HepG2 (cell line): ENCODE measurements at regions not wholly inside any gene's neighbourhood (a gene's known extent, or its start where the extent isn't known, plus 50 kb on each side); places are given as distances from the start of the nearest gene placed in this dataset.

Experiments used
- ATAC-seq: fragments of 200-7000 bp; cut with Tn5 transposase; 3 replicates; pipeline ENCODE4 v1.9.1; 2020; ENCODE audit warnings: mild to moderate bottlenecking, moderate library complexity
- BruUV-seq: library from RNA; stranded (reverse); fragments of 400-500 nt; replicated peaks from 2 replicates; lab custom pipeline; 2021; lab: Mats Ljungman, UMichigan
- CTCF ChIA-PET: fragments of 300-600 bp; formaldehyde crosslinking; extraction: SDS; loops from one replicate; lab custom pipeline; 2021; ENCODE audit warnings: low total read pairs, inconsistent platforms, low intra/inter-chr PET ratio; lab: Yijun Ruan, JAX
- POLR2A ChIA-PET: fragments of 350-600 bp; sonication (Branson Sonifier 250); formaldehyde crosslinking; loops from one replicate; lab custom pipeline; 2020; ENCODE audit warnings: antibody characterized with exemption, inconsistent platforms; lab: Yijun Ruan, JAX
- DNase-seq: peaks from one replicate; pipeline ENCODE4 v3.0.0-alpha.2; 2015; ENCODE audit warnings: low spot score
- FAIRE-seq: peaks from 3 replicates; lab custom pipeline; 2011; peaks lifted over from hg19 to GRCh38; lab: Jason Lieb, UNC
- H2AFZ ChIP-seq: one replicate; pipeline ENCODE4 v1.6.1; 2011; ENCODE audit warnings: low read length, inconsistent platforms
- H3K27ac ChIP-seq: fragments of 300-600 bp; 3 replicates; pipeline ENCODE4 v1.8.0; 2011; ENCODE audit warnings: mixed run types, mild to moderate bottlenecking, mixed read lengths, low read length, inconsistent platforms; ENCODE audit not compliant: insufficient read depth; ENCODE audit errors: extremely low read length
- H3K27me3 ChIP-seq, 2 experiments: fragments of 200-600 bp in 1 of 2; 2 replicates in 1 of 2; 3 replicates in 1 of 2; pipeline versions ENCODE4 v1.6.0 to v1.8.0; 2011; ENCODE audit warnings: low read length in 2 of 2, mild to moderate bottlenecking in 2 of 2, moderate library complexity in 2 of 2, inconsistent platforms in 1 of 2; ENCODE audit not compliant: insufficient read depth in 2 of 2, control insufficient read depth in 1 of 2
- H3K36me3 ChIP-seq, 2 experiments: fragments of 200-600 bp in 1 of 2; replicated peaks in 1 of 2; 2 replicates in 1 of 2; 3 replicates in 1 of 2; pipeline versions ENCODE4 v1.5.1 to v1.8.0; 2011; ENCODE audit warnings: low read length in 2 of 2, inconsistent platforms in 1 of 2; ENCODE audit not compliant: insufficient read depth in 2 of 2, control insufficient read depth in 1 of 2
- H3K4me1 ChIP-seq: 2 replicates; pipeline ENCODE4 v1.5.1; 2012; ENCODE audit warnings: low read length, inconsistent platforms; ENCODE audit not compliant: insufficient read depth
- H3K4me2 ChIP-seq: 2 replicates; pipeline ENCODE4 v1.6.0; 2011; ENCODE audit warnings: low read depth, low read length, inconsistent platforms
- H3K4me3 ChIP-seq, 3 experiments: fragments of 200-600 bp in 1 of 3; sonication (generic), shearing (Covaris generic) in 1 of 3; replicated peaks in 1 of 3; 2 replicates each; pipeline ENCODE4 v1.5.1; 2011 to 2016; ENCODE audit warnings: low read length in 3 of 3, inconsistent platforms in 2 of 3, low read depth in 2 of 3, mild to moderate bottlenecking in 2 of 3, control low read depth in 1 of 3, mixed read lengths in 1 of 3; ENCODE audit not compliant: insufficient read depth in 1 of 3
- H3K79me2 ChIP-seq: one replicate; pipeline ENCODE4 v1.6.1; 2011; ENCODE audit warnings: low read length, inconsistent platforms; ENCODE audit not compliant: insufficient read depth
- H3K9ac ChIP-seq: 2 replicates; pipeline ENCODE4 v1.6.0; 2011; ENCODE audit warnings: mild to moderate bottlenecking, low read depth, low read length, inconsistent platforms; ENCODE audit not compliant: insufficient read depth
- H3K9me3 ChIP-seq: 2 replicates; pipeline ENCODE4 v1.5.1; 2012; ENCODE audit warnings: mild to moderate bottlenecking, low read length
- H4K20me1 ChIP-seq: 2 replicates; pipeline ENCODE4 v1.6.0; 2011; ENCODE audit warnings: inconsistent platforms, mild to moderate bottlenecking, low read length, moderate library complexity; ENCODE audit not compliant: insufficient read depth
- HBP1 ChIP-seq: IDR thresholded peaks from 2 replicates; pipeline ENCODE4 v1.6.1; 2016; ENCODE audit warnings: low read depth, control low read depth
- WIZ ChIP-seq: sonication (generic); formaldehyde crosslinking; IDR thresholded peaks from 2 replicates; pipeline ENCODE4 v1.5.1; 2020; ENCODE audit warnings: mild to moderate bottlenecking, missing genetic modification reagents
- ZHX2 ChIP-seq, 2 experiments: sonication (generic) in 1 of 2; formaldehyde crosslinking in 1 of 2; IDR thresholded peaks; 2 replicates each; pipeline versions ENCODE4 v1.6.1 to v1.9.0; 2014 to 2022; ENCODE audit warnings: antibody characterized with exemption in 1 of 2, borderline replicate concordance in 1 of 2, inconsistent platforms in 1 of 2, low read depth in 1 of 2, missing genetic modification reagents in 1 of 2
- WGBS: methylation state at CpG from one replicate; pipeline ENCODE4 v1.1.6; 2017; ENCODE audit warnings: low lambda C conversion rate; 5-methylcytosine and 5-hydroxymethylcytosine counted together
- in situ Hi-C: cut with HindIII; loops from 2 replicates; pipeline ENCODE4 v1.10.0; 2017; ENCODE audit warnings: low pct_unique_long_range_greater_than_20kb; ENCODE audit not compliant: extremely low pct_ligation_motif_present
- intact Hi-C: fragments of 100-400 bp; cut with micrococcal nuclease; formaldehyde crosslinking; loops from one replicate; pipeline ENCODE4 v1.10.0; 2022; ENCODE audit not compliant: unreplicated experiment

GRCh38 chr15:79543097-79543496, 111.0 kb downstream of the MINAR1 start:
- no peak for TF ChIP-seq WIZ (CRISPR knock-in tag)
- no peaks in the 10 kb centered on the region; a peak in 1 of 5 replicates for H3K27me3 ChIP-seq
- ChIA-PET POLR2A (no interaction called here), CTCF (no interaction called here)
- ATAC-seq (peak; percentile 51; the same call in 1 of the 3 replicates), FAIRE-seq (no peak), DNase-seq (no peak)
- no peaks in the 10 kb centered on the region for H3K79me2 ChIP-seq
- no peaks in the 10 kb centered on the region for H4K20me1 ChIP-seq
- BruUV-seq, result no TSS peak
- H3K9ac ChIP-seq, result no peak overlapping the region
- no peak overlapping the region for H3K27ac ChIP-seq
- H3K36me3 ChIP-seq, result no peaks in the 10 kb centered on the region
- no peaks in the 10 kb centered on the region for H3K9me3 ChIP-seq
- no peak overlapping the region for H3K4me3 ChIP-seq
- in situ Hi-C loops, result no loop called here
- no peaks in the 10 kb centered on the region for H3K4me1 ChIP-seq
- intact Hi-C loops, result no loop called here
- no peak overlapping the region for H3K4me2 ChIP-seq
- H2AFZ ChIP-seq, result no peak overlapping the region

GRCh38 chr15:79549196-79549595, 117.1 kb downstream of the MINAR1 start:
- H3K79me2 ChIP-seq, result no peaks in the 10 kb centered on the region
- H3K9ac ChIP-seq, result no peak overlapping the region
- ChIA-PET POLR2A (no interaction called here), CTCF (no interaction called here)
- peaks cover 0 to 2% of the 10 kb centered on the region in 2 experiments; a peak in 1 of 5 replicates for H3K27me3 ChIP-seq
- H3K27ac ChIP-seq, result no peak overlapping the region
- DNase-seq (no peak), ATAC-seq (no peak), FAIRE-seq (no peak)
- intact Hi-C loops, result no loop called here
- no TSS peak for BruUV-seq
- H4K20me1 ChIP-seq, result no peaks in the 10 kb centered on the region
- no peaks in the 10 kb centered on the region for H3K9me3 ChIP-seq
- in situ Hi-C loops, result no loop called here
- no peak overlapping the region for H3K4me3 ChIP-seq
- no peak overlapping the region for H2AFZ ChIP-seq
- H3K36me3 ChIP-seq, result no peaks in the 10 kb centered on the region
- TF ChIP-seq HBP1 (CRISPR knock-in tag) (no peak), ZHX2 (IDR thresholded peaks at IDR 0.05; ENCODE audit: low read depth) (no peak), ZHX2 (CRISPR knock-in tag; IDR thresholded peaks at IDR 0.05; ENCODE audit: borderline replicate concordance) (no peak)
- 0% methylated on average over 2 of the region's 2 CpGs for WGBS
- H3K4me2 ChIP-seq, result no peak overlapping the region
- no peaks in the 10 kb centered on the region for H3K4me1 ChIP-seq
